Body of pancreas (tissue), 4 donors: ENCODE measurements at regions not wholly inside any gene's neighbourhood (a gene's known extent, or its start where the extent isn't known, plus 50 kb on each side); places are given as distances from the start of the nearest gene placed in this dataset.

ENCODE experiments used
- ATAC-seq: fragments of 150-250 bp; one replicate; pipeline ENCODE4 v1.9.1; 2016
- DNase-seq, 4 donors: peaks; one replicate each; pipeline ENCODE4 v3.0.0-alpha.2; 2019
- H3K27ac ChIP-seq, 4 donors: fragments of 200-600 bp; sonication (generic); 1 replicate in 3 of 4; 2 replicates in 1 of 4; pipeline versions ENCODE4 v1.5.1 to v1.6.1; 2016 to 2019; ENCODE audit warnings: mild to moderate bottlenecking in 1 of 4, mixed read lengths in 1 of 4, moderate library complexity in 1 of 4
- H3K27me3 ChIP-seq, 2 donors: fragments of 200-600 bp; sonication (generic); one replicate each; pipeline ENCODE4 v1.6.0; 2016; ENCODE audit warnings: mild to moderate bottlenecking in 1 of 2
- H3K36me3 ChIP-seq, 2 donors: fragments of 200-600 bp; sonication (generic); replicated peaks in 1 of 2; 2 replicates each; pipeline ENCODE4 v1.5.1; 2016; ENCODE audit warnings: low read depth in 2 of 2; ENCODE audit not compliant: insufficient read depth in 1 of 2
- H3K4me1 ChIP-seq: fragments of 200-600 bp; sonication (generic); one replicate; pipeline ENCODE4 v1.6.0; 2016
- H3K4me3 ChIP-seq, 2 donors: fragments of 200-600 bp; sonication (generic); 1 replicate in 1 of 2; 2 replicates in 1 of 2; pipeline ENCODE4 v1.5.1; 2016 to 2019
- H3K9me3 ChIP-seq, 3 donors: fragments of 200-600 bp; sonication (generic); 1 replicate in 2 of 3; 2 replicates in 1 of 3; pipeline ENCODE4 v1.5.1; 2016
- POLR2A ChIP-seq, 3 donors: fragments of 450-650 bp; IDR thresholded peaks; one replicate each; pipeline ENCODE4 v1.6.1; 2016; ENCODE audit warnings: antibody characterized with exemption in 3 of 3, mild to moderate bottlenecking in 2 of 3
- WGBS, 2 donors: methylation state at CpG; one replicate each; pipeline ENCODE4 v1.1.5; 2017; 5-methylcytosine and 5-hydroxymethylcytosine counted together
- intact Hi-C: fragments of 100-400 bp; cut with DNase I; formaldehyde crosslinking; loops from one replicate; pipeline ENCODE4 v1.15.1; 2023
- TF ChIP-seq, protein P1 (sequence below), 7 experiments: fragments of 450-650 bp in 4 of 7; fragments of 200-600 bp in 3 of 7; sonication (generic) in 3 of 7; IDR thresholded peaks; one replicate each; pipeline ENCODE4 v1.5.1; 2016 to 2019; ENCODE audit warnings: antibody characterized with exemption in 7 of 7

DNA sequence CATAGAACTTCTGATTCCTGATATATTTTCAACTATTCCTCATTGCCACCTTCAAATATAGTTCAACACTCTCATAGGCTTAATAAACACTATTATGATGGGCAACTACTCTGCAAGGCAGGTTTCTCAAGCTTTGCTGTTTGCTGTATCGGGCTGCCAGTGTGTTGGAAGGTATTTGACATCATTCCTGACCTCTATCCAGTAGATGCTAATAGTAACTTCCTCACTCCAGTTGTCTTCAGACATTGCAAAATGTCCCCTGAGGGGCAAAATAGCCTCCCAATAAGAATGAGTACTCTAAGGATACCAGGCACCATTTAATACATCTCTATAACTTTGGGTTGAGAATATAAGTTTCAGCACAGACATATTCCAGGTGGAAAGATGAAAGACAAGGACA is 147.5 kb upstream of the PFN2 start:
- no peak for ATAC-seq

DNA sequence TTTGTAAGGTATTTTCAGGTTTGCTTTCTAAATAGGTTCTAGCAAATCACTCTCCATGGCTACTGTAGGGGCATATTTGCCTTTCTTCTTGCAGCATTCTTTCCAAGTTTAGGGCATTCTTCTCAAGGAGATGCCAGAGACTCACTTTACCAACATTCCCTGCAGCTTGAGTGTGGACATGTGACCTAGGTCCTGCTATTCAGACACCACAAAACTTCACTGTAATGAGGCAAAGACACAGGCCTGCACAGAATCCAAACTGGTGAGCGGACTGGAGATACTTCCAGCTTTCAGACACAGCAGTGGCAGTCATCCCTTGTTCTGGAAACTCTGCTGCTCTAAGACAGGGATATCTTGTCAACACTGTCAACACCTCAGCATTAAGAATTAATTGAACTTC is 146.4 kb upstream of the PFN2 start:
- 83 to 94% methylated on average over 1 of the region's 1 CpG for WGBS, 2 donors
- no peak for ATAC-seq
- Histone ChIP-seq H3K36me3 (no peaks in the 10 kb centered on the region), H3K27me3 (no peaks in the 10 kb centered on the region), H3K9me3 (no peaks in the 10 kb centered on the region), H3K4me3 (no peak overlapping the region), H3K27ac (no peak overlapping the region), H3K4me1 (no peaks in the 10 kb centered on the region)
- TF ChIP-seq, protein P1, sequence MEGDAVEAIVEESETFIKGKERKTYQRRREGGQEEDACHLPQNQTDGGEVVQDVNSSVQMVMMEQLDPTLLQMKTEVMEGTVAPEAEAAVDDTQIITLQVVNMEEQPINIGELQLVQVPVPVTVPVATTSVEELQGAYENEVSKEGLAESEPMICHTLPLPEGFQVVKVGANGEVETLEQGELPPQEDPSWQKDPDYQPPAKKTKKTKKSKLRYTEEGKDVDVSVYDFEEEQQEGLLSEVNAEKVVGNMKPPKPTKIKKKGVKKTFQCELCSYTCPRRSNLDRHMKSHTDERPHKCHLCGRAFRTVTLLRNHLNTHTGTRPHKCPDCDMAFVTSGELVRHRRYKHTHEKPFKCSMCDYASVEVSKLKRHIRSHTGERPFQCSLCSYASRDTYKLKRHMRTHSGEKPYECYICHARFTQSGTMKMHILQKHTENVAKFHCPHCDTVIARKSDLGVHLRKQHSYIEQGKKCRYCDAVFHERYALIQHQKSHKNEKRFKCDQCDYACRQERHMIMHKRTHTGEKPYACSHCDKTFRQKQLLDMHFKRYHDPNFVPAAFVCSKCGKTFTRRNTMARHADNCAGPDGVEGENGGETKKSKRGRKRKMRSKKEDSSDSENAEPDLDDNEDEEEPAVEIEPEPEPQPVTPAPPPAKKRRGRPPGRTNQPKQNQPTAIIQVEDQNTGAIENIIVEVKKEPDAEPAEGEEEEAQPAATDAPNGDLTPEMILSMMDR (IDR thresholded peaks at IDR 0.05) = no peak
- TF ChIP-seq POLR2A (IDR thresholded peaks at IDR 0.05) = no peak
- intact Hi-C loops = no loop called here
- no peak for DNase-seq

More for the DNA sequence above, 147.5 kb upstream of the PFN2 start:
- Histone ChIP-seq H3K4me1 (no peaks in the 10 kb centered on the region), H3K36me3 (no peaks in the 10 kb centered on the region), H3K9me3 (no peaks in the 10 kb centered on the region), H3K27ac (no peak overlapping the region), H3K4me3 (no peak overlapping the region), H3K27me3 (no peaks in the 10 kb centered on the region)
- TF ChIP-seq POLR2A (IDR thresholded peaks at IDR 0.05) = no peak
- TF ChIP-seq, protein P1 (IDR thresholded peaks at IDR 0.05) = no peak
- intact Hi-C loops = no loop called here
- no peak for DNase-seq
- 89 to 92% methylated on average over 1 of the region's 1 CpG for WGBS, 2 donors

DNA sequence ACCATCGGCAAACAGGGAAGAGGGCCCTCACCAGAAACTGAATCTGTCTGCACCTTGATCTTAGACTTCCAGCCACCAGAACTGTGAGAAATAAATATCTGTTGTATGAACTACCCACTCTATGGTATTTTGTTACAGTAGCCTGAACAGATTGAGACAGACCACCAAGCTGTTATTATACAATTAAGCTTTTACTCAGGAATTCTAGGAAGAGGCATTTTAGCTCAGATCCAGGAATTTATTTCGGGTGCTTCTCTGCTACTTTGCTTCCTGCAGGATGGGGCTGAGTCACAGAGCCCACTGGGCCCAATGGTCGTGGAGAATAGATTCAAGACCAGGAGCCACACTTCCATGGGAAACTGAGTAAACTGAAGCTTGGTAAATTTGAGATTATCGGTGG is 145.5 kb upstream of the PFN2 start:
- TF ChIP-seq, protein P1 (IDR thresholded peaks at IDR 0.05) = no peak
- TF ChIP-seq POLR2A (IDR thresholded peaks at IDR 0.05) = no peak
- WGBS, 2 donors = 60 to 63% methylated on average over 4 of the region's 4 CpGs
- H3K4me1 ChIP-seq = no peaks in the 10 kb centered on the region
- ATAC-seq = no peak
- intact Hi-C loops = no loop called here
- no peaks in the 10 kb centered on the region for H3K9me3 ChIP-seq
- no peak overlapping the region for H3K4me3 ChIP-seq
- no peak for DNase-seq
- H3K27ac ChIP-seq = no peak overlapping the region
- no peaks in the 10 kb centered on the region for H3K27me3 ChIP-seq
- no peaks in the 10 kb centered on the region for H3K36me3 ChIP-seq

DNA sequence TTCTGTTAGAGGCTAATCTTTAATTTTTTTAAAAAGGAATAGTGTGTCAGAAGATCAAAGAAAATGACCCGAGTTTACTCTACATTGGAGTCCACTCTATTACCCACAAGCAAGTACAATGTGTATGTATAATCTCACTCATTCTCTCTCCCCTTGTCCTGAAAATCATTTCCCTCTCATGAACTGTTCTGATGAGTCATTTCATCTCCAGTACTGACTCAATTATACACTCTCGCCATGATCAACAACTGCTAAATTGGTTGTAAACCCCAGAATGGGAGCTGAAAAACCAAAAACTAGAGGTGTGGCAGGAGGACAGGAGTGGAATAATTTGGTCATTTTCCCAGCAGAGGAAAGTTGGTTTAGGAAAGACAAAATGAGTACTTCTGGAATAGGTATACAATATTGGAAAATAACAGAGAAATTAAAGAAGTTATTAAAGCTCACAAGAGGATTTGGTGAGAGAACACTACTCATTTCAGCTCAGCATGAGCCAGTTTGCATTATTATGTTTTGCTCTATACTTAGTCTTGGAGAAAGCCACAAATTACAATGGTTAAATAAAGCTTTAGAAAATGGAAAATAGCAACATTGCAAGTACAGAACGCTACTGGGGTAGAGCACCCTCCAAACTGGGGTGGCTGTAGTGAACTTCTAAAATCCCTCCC is 144.3 kb upstream of the PFN2 start:
- no peaks in the 10 kb centered on the region for H3K9me3 ChIP-seq
- H3K27ac ChIP-seq = no peak overlapping the region
- DNase-seq (no peak), ATAC-seq (no peak)
- H3K27me3 ChIP-seq = no peaks in the 10 kb centered on the region
- TF ChIP-seq POLR2A (IDR thresholded peaks at IDR 0.05) = no peak
- TF ChIP-seq, protein P1 (IDR thresholded peaks at IDR 0.05) = no peak
- H3K4me3 ChIP-seq = no peak overlapping the region
- 59 to 61% methylated on average over 3 of the region's 3 CpGs for WGBS, 2 donors
- intact Hi-C loops = no loop called here
- H3K36me3 ChIP-seq = no peaks in the 10 kb centered on the region
- H3K4me1 ChIP-seq = no peaks in the 10 kb centered on the region

DNA sequence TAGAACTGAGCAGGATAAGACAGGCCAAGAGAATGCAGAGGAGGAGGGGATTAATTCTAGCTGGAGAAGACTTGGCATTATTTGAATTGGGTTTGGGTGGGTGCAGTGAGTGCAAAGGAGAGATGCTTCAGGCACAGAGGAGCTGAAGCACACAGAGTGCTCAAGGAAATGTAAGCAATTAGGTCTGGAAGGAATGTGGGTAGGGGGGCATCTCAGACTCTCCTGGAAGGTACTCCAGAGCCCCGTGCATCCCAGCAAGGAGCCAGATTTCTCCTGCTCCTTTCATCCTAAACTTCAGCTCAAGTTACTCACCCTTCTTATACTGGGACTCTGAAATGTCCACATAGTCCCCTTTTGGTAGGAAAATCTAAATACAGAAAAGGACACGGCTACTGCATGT is 143.6 kb upstream of the PFN2 start:
- 67 to 69% methylated on average over 2 of the region's 2 CpGs for WGBS, 2 donors

More for the DNA sequence above, 143.6 kb upstream of the PFN2 start:
- no peaks in the 10 kb centered on the region for H3K36me3 ChIP-seq
- no peak for TF ChIP-seq POLR2A (IDR thresholded peaks at IDR 0.05)
- TF ChIP-seq, protein P1 (IDR thresholded peaks at IDR 0.05) = no peak
- H3K9me3 ChIP-seq = no peaks in the 10 kb centered on the region
- intact Hi-C loops = no loop called here
- ATAC-seq (no peak), DNase-seq (no peak)
- H3K27me3 ChIP-seq = no peaks in the 10 kb centered on the region
- H3K4me3 ChIP-seq = no peak overlapping the region
- no peaks in the 10 kb centered on the region for H3K4me1 ChIP-seq
- H3K27ac ChIP-seq = no peak overlapping the region
